ENCODE measurements at regions not wholly inside any gene's neighbourhood (a gene's known extent, or its start where the extent isn't known, plus 50 kb on each side); places are given as distances from the start of the nearest gene placed in this dataset.
"Not testable (repeated sequence)": the region's sequence is repeated elsewhere in the genome, so short reads cannot be mapped to it uniquely, and the experiment has no call there.

DNA sequence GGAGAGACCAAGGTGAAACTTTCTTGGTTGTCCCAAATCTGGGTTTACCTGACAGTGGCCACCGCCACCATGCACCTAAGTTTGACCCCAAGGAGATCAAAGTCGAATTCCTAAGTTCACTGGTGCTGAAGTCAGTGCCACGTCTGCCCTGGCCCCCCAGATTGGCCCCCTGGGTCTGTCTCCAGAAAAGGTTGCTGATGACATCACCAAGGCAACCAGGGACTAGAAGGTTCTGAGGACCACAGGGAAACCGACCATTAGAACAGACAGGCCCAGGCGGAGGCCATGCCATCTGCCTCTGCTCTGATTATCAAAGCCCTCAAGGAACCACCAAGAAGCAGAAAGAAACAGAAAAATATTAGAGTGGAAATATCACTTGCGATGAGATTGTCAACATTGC, 91.2 kb downstream of the DLL1 start:
- 88 to 92% methylated on average over 6 of the region's 6 CpGs for WGBS, 2 donors

DNA sequence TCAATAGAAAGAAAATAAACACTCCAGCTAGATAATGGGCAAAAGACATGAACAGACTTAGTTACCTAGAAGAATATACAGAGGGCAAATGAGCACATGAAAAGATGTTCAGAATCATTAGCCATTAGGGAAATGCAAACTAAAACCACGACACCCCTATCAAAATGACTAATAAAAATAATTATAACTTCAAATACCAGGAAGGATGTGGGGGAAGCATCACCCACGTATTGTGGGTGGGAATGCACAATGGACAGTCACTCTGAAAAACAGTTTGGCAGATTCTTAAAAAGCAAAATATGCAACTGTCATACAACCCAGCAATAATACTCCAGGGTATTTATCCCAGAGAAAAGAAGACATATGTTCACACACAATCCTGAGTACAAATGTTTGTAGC, 92.6 kb downstream of the DLL1 start:
- intact Hi-C loops (cut with DNase I) = no loop called here
- TF ChIP-seq, protein P1, sequence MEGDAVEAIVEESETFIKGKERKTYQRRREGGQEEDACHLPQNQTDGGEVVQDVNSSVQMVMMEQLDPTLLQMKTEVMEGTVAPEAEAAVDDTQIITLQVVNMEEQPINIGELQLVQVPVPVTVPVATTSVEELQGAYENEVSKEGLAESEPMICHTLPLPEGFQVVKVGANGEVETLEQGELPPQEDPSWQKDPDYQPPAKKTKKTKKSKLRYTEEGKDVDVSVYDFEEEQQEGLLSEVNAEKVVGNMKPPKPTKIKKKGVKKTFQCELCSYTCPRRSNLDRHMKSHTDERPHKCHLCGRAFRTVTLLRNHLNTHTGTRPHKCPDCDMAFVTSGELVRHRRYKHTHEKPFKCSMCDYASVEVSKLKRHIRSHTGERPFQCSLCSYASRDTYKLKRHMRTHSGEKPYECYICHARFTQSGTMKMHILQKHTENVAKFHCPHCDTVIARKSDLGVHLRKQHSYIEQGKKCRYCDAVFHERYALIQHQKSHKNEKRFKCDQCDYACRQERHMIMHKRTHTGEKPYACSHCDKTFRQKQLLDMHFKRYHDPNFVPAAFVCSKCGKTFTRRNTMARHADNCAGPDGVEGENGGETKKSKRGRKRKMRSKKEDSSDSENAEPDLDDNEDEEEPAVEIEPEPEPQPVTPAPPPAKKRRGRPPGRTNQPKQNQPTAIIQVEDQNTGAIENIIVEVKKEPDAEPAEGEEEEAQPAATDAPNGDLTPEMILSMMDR (IDR thresholded peaks at IDR 0.05) = no peak
- TF ChIP-seq POLR2A (IDR thresholded peaks at IDR 0.05) = no peak
- Histone ChIP-seq H3K4me3 (no peak overlapping the region), H3K4me1 (no peaks in the 10 kb centered on the region), H3K27ac (no peak overlapping the region), H3K27me3 (no peaks in the 10 kb centered on the region), H3K36me3 (replicated peaks in 1 of 2; ENCODE audit: insufficient read depth in 1 of 2, low read depth in 2 of 2) (no peaks in the 10 kb centered on the region), H3K9me3 (peaks cover 0 to 3% (median 0%) of the 10 kb centered on the region in 3 donors)
- 68 to 72% methylated on average over 2 of the region's 2 CpGs for WGBS, 2 donors
- DNase-seq = no peak
- no peak for ATAC-seq

More for the DNA sequence above, 91.2 kb downstream of the DLL1 start:
- Histone ChIP-seq H3K4me1 (no peaks in the 10 kb centered on the region), H3K27ac (no peak overlapping the region), H3K4me3 (no peak overlapping the region), H3K36me3 (replicated peaks in 1 of 2; ENCODE audit: insufficient read depth in 1 of 2, low read depth in 2 of 2) (no peaks in the 10 kb centered on the region), H3K27me3 (no peaks in the 10 kb centered on the region), H3K9me3 (peaks cover 0 to 3% (median 0%) of the 10 kb centered on the region in 3 donors)
- ATAC-seq (no peak), DNase-seq (no peak)
- TF ChIP-seq POLR2A (IDR thresholded peaks at IDR 0.05) = no peak
- TF ChIP-seq, protein P1 (IDR thresholded peaks at IDR 0.05) = no peak
- intact Hi-C loops (cut with DNase I) = no loop called here

DNA sequence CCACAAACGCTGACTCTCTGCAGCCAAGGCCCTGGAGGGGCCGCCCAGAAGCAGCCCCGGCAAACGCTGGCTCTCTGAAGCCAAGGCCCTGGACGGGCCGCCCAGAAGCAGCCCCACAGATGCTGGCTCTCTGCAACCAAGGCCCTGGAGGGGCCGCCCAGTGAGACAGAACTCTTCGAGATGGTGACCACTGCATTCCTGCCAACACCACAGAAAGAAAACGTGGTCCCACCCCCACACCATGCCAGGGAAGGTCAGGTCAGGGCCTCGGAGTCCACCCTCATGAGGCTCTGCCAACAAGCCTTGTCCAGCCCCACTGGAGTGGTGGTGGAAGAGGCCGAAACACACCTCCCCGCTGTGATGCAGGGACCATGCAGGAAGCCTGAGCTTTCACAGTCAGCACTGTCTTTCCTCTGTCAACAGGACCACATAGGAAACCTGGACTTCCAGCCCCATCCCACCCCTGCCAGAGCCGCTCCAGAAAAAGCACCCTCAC, 97.5 kb downstream of the DLL1 start:
- H3K27me3 ChIP-seq = no peaks in the 10 kb centered on the region
- intact Hi-C loops (cut with DNase I) = no loop called here
- H3K27ac ChIP-seq = no peak overlapping the region
- ATAC-seq (no peak), DNase-seq (no peak)
- TF ChIP-seq POLR2A (IDR thresholded peaks at IDR 0.05) = no peak
- TF ChIP-seq, protein P1 (IDR thresholded peaks at IDR 0.05) = no peak
- peaks cover 0 to 3% (median 0%) of the 10 kb centered on the region in 3 donors for H3K9me3 ChIP-seq
- 89 to 91% methylated on average over 11 to 13 of the region's 13 CpGs for WGBS, 2 donors
- no peaks in the 10 kb centered on the region for H3K4me1 ChIP-seq
- no peak overlapping the region for H3K4me3 ChIP-seq
- H3K36me3 ChIP-seq (replicated peaks in 1 of 2; ENCODE audit: insufficient read depth in 1 of 2, low read depth in 2 of 2) = no peaks in the 10 kb centered on the region

DNA sequence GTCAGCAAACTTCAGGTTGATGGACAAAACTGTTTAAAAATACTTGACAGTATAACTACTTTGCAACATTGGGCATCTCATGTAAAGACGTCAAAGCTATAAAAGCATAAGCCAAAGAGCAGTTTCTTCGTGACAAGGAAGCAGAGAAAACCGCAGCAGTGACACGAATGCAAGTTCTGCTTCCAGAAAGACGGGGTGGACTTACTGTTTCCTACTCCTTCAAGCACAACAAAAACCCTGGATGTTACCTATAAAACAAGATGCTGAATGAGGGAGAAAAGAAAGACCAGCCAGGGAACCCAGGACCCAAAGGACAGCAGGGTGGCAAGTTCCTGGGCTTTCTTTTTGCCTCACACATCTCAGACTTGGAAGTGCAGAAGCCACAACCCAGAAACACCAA, 98.0 kb downstream of the DLL1 start:
- TF ChIP-seq, protein P1 (IDR thresholded peaks at IDR 0.05) = no peak
- TF ChIP-seq POLR2A (IDR thresholded peaks at IDR 0.05) = no peak
- H3K27ac ChIP-seq = no peak overlapping the region
- ATAC-seq (no peak), DNase-seq (no peak)
- H3K36me3 ChIP-seq (replicated peaks in 1 of 2; ENCODE audit: insufficient read depth in 1 of 2, low read depth in 2 of 2) = no peaks in the 10 kb centered on the region
- H3K4me3 ChIP-seq = no peak overlapping the region
- H3K27me3 ChIP-seq = no peaks in the 10 kb centered on the region
- H3K9me3 ChIP-seq = peaks cover 0 to 3% (median 0%) of the 10 kb centered on the region in 3 donors
- intact Hi-C loops (cut with DNase I) = no loop called here
- H3K4me1 ChIP-seq = no peaks in the 10 kb centered on the region
- WGBS, 2 donors = 89 to 94% methylated on average over 5 of the region's 5 CpGs

DNA sequence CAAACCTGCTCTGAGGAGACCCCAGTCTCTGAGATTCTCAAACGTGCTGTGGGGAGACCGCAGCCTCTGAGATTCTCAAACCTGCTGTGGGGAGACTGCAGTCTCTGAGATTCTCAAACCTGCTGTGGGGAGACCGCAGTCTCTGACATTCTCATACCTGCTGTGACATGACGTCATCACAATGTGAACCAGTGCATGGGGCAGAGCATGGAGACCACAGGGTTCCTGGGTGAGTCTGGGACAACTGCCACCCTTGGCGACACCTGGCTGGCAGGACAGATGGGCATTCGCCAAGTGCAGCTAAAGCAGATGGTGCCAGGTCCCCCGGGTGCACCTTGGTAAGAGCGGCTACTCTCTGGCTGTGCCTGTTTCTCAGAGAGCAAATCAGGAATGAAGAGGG, 98.8 kb downstream of the DLL1 start:
- H3K36me3 ChIP-seq (replicated peaks in 1 of 2; ENCODE audit: insufficient read depth in 1 of 2, low read depth in 2 of 2); H3K27me3 ChIP-seq; H3K4me3 ChIP-seq; intact Hi-C loops (cut with DNase I); DNase-seq; H3K4me1 ChIP-seq; H3K9me3 ChIP-seq; H3K27ac ChIP-seq; ATAC-seq: not testable (repeated sequence)
- 52 to 73% methylated on average over 6 to 8 of the region's 8 CpGs for WGBS, 2 donors

All from body of pancreas (tissue), 4 donors.